Lung (tissue), 11 donors: ENCODE measurements at regions not wholly inside any gene's neighbourhood (a gene's known extent, or its start where the extent isn't known, plus 50 kb on each side); places are given as distances from the start of the nearest gene placed in this dataset.
"Not testable (repeated sequence)": the region's sequence is repeated elsewhere in the genome, so short reads cannot be mapped to it uniquely, and the experiment has no call there.

Source experiments
- ATAC-seq: fragments of 200-7000 bp; cut with Tn5 transposase; one replicate; pipeline ENCODE4 v1.9.1; 2020; ENCODE audit warnings: moderate number of reproducible peaks; ENCODE audit not compliant: insufficient read depth, low FRiP score
- DNase-seq, 3 donors: peaks; one replicate each; pipeline ENCODE4 v3.0.0-alpha.2; 2013 to 2017
- H3K27ac ChIP-seq, 2 donors: one replicate each; pipeline ENCODE4 v1.5.1; 2013; ENCODE audit warnings: mild to moderate bottlenecking in 2 of 2, moderate library complexity in 2 of 2, control low read depth in 1 of 2, inconsistent platforms in 1 of 2, low read depth in 1 of 2, low read length in 1 of 2
- H3K27me3 ChIP-seq, 3 donors: one replicate each; pipeline ENCODE4 v1.5.1; 2013; ENCODE audit warnings: low read length in 2 of 3; ENCODE audit not compliant: control insufficient read depth in 3 of 3, insufficient read depth in 3 of 3
- H3K36me3 ChIP-seq, 4 donors: one replicate each; pipeline ENCODE4 v1.5.1; 2013; ENCODE audit warnings: low read length in 4 of 4, mild to moderate bottlenecking in 1 of 4, moderate library complexity in 1 of 4; ENCODE audit not compliant: control insufficient read depth in 4 of 4, insufficient read depth in 4 of 4
- H3K4me1 ChIP-seq, 5 donors: one replicate each; pipeline ENCODE4 v1.5.1; 2013; ENCODE audit warnings: low read length in 5 of 5, mild to moderate bottlenecking in 2 of 5, moderate library complexity in 1 of 5; ENCODE audit not compliant: control insufficient read depth in 5 of 5, insufficient read depth in 5 of 5
- H3K4me3 ChIP-seq: one replicate; pipeline ENCODE4 v1.5.1; 2013; ENCODE audit warnings: mild to moderate bottlenecking, control low read depth, moderate library complexity
- H3K9ac ChIP-seq, 2 donors: one replicate each; pipeline ENCODE4 v1.5.1; 2013; ENCODE audit warnings: low read length in 2 of 2, control low read depth in 1 of 2; ENCODE audit not compliant: insufficient read depth in 1 of 2
- H3K9me3 ChIP-seq, 4 donors: one replicate each; pipeline ENCODE4 v1.5.1; 2013; ENCODE audit warnings: low read length in 3 of 4, mild to moderate bottlenecking in 1 of 4, moderate library complexity in 1 of 4; ENCODE audit not compliant: control insufficient read depth in 4 of 4, insufficient read depth in 3 of 4
- CTCF ChIP-seq: IDR thresholded peaks from 2 replicates; pipeline ENCODE4 v1.5.1; 2012; ENCODE audit warnings: mild to moderate bottlenecking; ENCODE audit errors: control extremely low read depth, extremely low read depth
- WGBS, 2 donors: extraction: QIAGEN DNeasy Blood & Tissue Kit; methylation state at CpG; one replicate each; pipeline ENCODE4 v1.1.7; 2013; 5-methylcytosine and 5-hydroxymethylcytosine counted together
- donor health status: control.
- donor health status: control.
- donor health status: Bipolar disorder and iron deficiency.
- donor health status: healthy.
- donor health status: DM: yes; HTN: yes; CAD: no.

GRCh38 chr20:12753742-12754141 is 255.0 kb upstream of the SPTLC3 start:
- not testable (repeated sequence) for DNase-seq, H3K27me3 ChIP-seq, H3K4me3 ChIP-seq, H3K9ac ChIP-seq, ATAC-seq, H3K9me3 ChIP-seq, H3K27ac ChIP-seq, H3K4me1 ChIP-seq, H3K36me3 ChIP-seq
- 80 to 81% methylated on average over 3 of the region's 3 CpGs for WGBS, 2 donors

GRCh38 chr20:12759493-12759892 is 249.3 kb upstream of the SPTLC3 start:
- H3K4me1 ChIP-seq, H3K27me3 ChIP-seq, DNase-seq, H3K9me3 ChIP-seq, ATAC-seq, H3K9ac ChIP-seq, H3K4me3 ChIP-seq, H3K27ac ChIP-seq, H3K36me3 ChIP-seq: not testable (repeated sequence)
- 82 to 86% methylated on average over 3 of the region's 5 CpGs for WGBS, 2 donors

GRCh38 chr20:12762725-12763124 is 246.0 kb upstream of the SPTLC3 start:
- Histone ChIP-seq H3K9me3 (peaks cover 0 to 3% (median 0%) of the 10 kb centered on the region in 4 donors), H3K4me3 (no peak overlapping the region), H3K27me3 (no peaks in the 10 kb centered on the region), H3K36me3 (no peaks in the 10 kb centered on the region), H3K27ac (no peak overlapping the region), H3K4me1 (peaks cover 0 to 4% (median 0%) of the 10 kb centered on the region in 5 donors), H3K9ac (no peak overlapping the region)
- TF ChIP-seq CTCF, result no peak
- DNase-seq (peak in 1 of 3 donors; percentile 13), ATAC-seq (no peak)
- WGBS, 2 donors, result 40 to 41% methylated on average over 7 of the region's 7 CpGs

- 88 to 100% methylated on average over 1 of the region's 1 CpG for WGBS, 2 donors
- no peak for TF ChIP-seq CTCF
- Histone ChIP-seq H3K9ac (no peak overlapping the region), H3K27me3 (no peaks in the 10 kb centered on the region), H3K4me1 (peaks cover 0 to 4% (median 0%) of the 10 kb centered on the region in 5 donors), H3K4me3 (no peak overlapping the region), H3K9me3 (peaks cover 0 to 3% (median 0%) of the 10 kb centered on the region in 4 donors), H3K27ac (no peak overlapping the region), H3K36me3 (no peaks in the 10 kb centered on the region)
- no peak for DNase-seq
- no peak for ATAC-seq
These were observed 245.4 kb upstream of the SPTLC3 start for GRCh38 chr20:12763406-12763805.

GRCh38 chr20:12764053-12764452 is 244.7 kb upstream of the SPTLC3 start:
- no peak for TF ChIP-seq CTCF
- peaks cover 0 to 3% (median 0%) of the 10 kb centered on the region in 4 donors for H3K9me3 ChIP-seq
- no peak for ATAC-seq
- no peak for DNase-seq
- H3K36me3 ChIP-seq, result no peaks in the 10 kb centered on the region
- H3K9ac ChIP-seq, result no peak overlapping the region
- WGBS, 2 donors, result 70 to 78% methylated on average over 5 of the region's 5 CpGs
- no peaks in the 10 kb centered on the region for H3K27me3 ChIP-seq
- peaks cover 0 to 4% (median 0%) of the 10 kb centered on the region in 5 donors for H3K4me1 ChIP-seq
- no peak overlapping the region for H3K27ac ChIP-seq
- no peak overlapping the region for H3K4me3 ChIP-seq
